Peyer's patch (tissue), 4 donors: ENCODE measurements at regions not wholly inside any gene's neighbourhood (a gene's known extent, or its start where the extent isn't known, plus 50 kb on each side); places are given as distances from the start of the nearest gene placed in this dataset.

ENCODE experiments used
- POLR2A ChIP-seq, 2 donors: fragments of 450-650 bp; IDR thresholded peaks; one replicate each; pipeline ENCODE4 v1.5.1; 2017; ENCODE audit warnings: antibody characterized with exemption in 2 of 2, mild to moderate bottlenecking in 2 of 2, moderate library complexity in 2 of 2
- TF ChIP-seq, protein P1 (sequence below), 6 experiments: fragments of 450-650 bp in 4 of 6; fragments of 200-600 bp in 2 of 6; sonication (generic) in 1 of 6; IDR thresholded peaks; one replicate each; pipeline ENCODE4 v1.5.1; 2017 to 2019; ENCODE audit warnings: antibody characterized with exemption in 6 of 6, mild to moderate bottlenecking in 3 of 6, moderate library complexity in 1 of 6

DNA sequence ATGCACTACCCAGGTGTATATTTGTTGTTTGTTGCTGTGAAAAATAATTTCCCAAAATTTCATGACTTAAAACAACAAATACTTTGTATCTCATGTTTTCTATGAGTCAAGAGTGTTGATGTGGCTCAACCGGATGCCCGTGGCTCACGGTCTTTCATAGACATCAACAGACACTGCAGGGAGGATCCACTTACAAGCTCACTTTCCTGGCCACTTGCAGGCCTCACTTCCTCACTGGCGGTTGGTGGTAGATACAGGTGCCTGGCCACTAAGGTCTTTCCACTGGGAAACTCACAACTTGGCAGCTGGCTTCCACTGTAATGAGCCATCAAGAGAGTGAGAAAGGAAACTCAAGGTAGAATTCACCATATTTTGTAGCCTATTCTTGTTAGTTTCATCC, 662.9 kb downstream of the IRS1 start:
- TF ChIP-seq, protein P1, sequence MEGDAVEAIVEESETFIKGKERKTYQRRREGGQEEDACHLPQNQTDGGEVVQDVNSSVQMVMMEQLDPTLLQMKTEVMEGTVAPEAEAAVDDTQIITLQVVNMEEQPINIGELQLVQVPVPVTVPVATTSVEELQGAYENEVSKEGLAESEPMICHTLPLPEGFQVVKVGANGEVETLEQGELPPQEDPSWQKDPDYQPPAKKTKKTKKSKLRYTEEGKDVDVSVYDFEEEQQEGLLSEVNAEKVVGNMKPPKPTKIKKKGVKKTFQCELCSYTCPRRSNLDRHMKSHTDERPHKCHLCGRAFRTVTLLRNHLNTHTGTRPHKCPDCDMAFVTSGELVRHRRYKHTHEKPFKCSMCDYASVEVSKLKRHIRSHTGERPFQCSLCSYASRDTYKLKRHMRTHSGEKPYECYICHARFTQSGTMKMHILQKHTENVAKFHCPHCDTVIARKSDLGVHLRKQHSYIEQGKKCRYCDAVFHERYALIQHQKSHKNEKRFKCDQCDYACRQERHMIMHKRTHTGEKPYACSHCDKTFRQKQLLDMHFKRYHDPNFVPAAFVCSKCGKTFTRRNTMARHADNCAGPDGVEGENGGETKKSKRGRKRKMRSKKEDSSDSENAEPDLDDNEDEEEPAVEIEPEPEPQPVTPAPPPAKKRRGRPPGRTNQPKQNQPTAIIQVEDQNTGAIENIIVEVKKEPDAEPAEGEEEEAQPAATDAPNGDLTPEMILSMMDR (IDR thresholded peaks at IDR 0.05): no peak
- no peak for TF ChIP-seq POLR2A (IDR thresholded peaks at IDR 0.05)
